Mesothelial cell of epicardium (in vitro differentiated cells): ENCODE measurements at regions not wholly inside any gene's neighbourhood (a gene's known extent, or its start where the extent isn't known, plus 50 kb on each side); places are given as distances from the start of the nearest gene placed in this dataset.

Experiments used
- DNase-seq, 2 experiments: peaks; one replicate each; pipeline ENCODE4 v3.0.0; 2021; ENCODE audit warnings: low spot score in 2 of 2; ENCODE audit not compliant: unreplicated experiment in 2 of 2
- H3K27ac Mint-ChIP-seq: 2 replicates; pipeline ENCODE4 v1.8.0; 2021; ENCODE audit warnings: mixed read lengths
- H3K27me3 Mint-ChIP-seq: 2 replicates; pipeline ENCODE4 v1.8.0; 2021; ENCODE audit warnings: low read depth, mixed read lengths
- H3K36me3 Mint-ChIP-seq: 2 replicates; pipeline ENCODE4 v1.8.0; 2021; ENCODE audit warnings: mixed read lengths
- H3K4me1 Mint-ChIP-seq: 2 replicates; pipeline ENCODE4 v1.8.0; 2021; ENCODE audit warnings: mixed read lengths
- H3K4me3 Mint-ChIP-seq: 2 replicates; pipeline ENCODE4 v1.8.0; 2021; ENCODE audit warnings: mild to moderate bottlenecking, moderate library complexity, mixed read lengths
- H3K9me3 Mint-ChIP-seq: 2 replicates; pipeline ENCODE4 v1.8.0; 2021; ENCODE audit warnings: mixed read lengths
- CTCF ChIP-seq: fragments of 200-600 bp; sonication (generic); IDR thresholded peaks from one replicate; pipeline ENCODE4 v1.5.0; 2021; ENCODE audit warnings: antibody characterized with exemption; ENCODE audit not compliant: unreplicated experiment

GRCh38 chr5:13997514-13997913, 53.0 kb upstream of the DNAH5 start:
- Mint-ChIP-seq H3K27me3 (no peaks in the 10 kb centered on the region), H3K9me3 (peaks cover 5% of the 10 kb centered on the region)

GRCh38 chr5:13994621-13995253, 50.2 kb upstream of the DNAH5 start:
- Mint-ChIP-seq H3K4me1 (peaks cover 20% of the 10 kb centered on the region), H3K36me3 (peaks cover 4% of the 10 kb centered on the region), H3K27ac (no peak overlapping the region), H3K4me3 (no peak overlapping the region), H3K27me3 (no peaks in the 10 kb centered on the region), H3K9me3 (peaks cover 5% of the 10 kb centered on the region)
- TF ChIP-seq CTCF = no peak
- DNase-seq = no peak

More at GRCh38 chr5:13997514-13997913, 53.0 kb upstream of the DNAH5 start:
- Mint-ChIP-seq H3K36me3 (peaks cover 4% of the 10 kb centered on the region), H3K4me1 (peaks cover 14% of the 10 kb centered on the region), H3K27ac (no peak overlapping the region), H3K4me3 (no peak overlapping the region)
- no peak for TF ChIP-seq CTCF
- no peak for DNase-seq
